RWPE2 (cell line): ENCODE measurements at regions not wholly inside any gene's neighbourhood (a gene's known extent, or its start where the extent isn't known, plus 50 kb on each side); places are given as distances from the start of the nearest gene placed in this dataset.

Experiments used
- ATAC-seq: fragments of 200-7000 bp; cut with Tn5 transposase; 3 replicates; pipeline ENCODE4 v1.9.1; 2021; ENCODE audit warnings: low read depth
- DNase-seq: peaks from one replicate; pipeline ENCODE4 v3.0.0-alpha.2; 2020; ENCODE audit warnings: low spot score
- H3K27ac ChIP-seq: fragments of 450-650 bp; 2 replicates; pipeline ENCODE4 v1.5.1; 2017; ENCODE audit warnings: mild to moderate bottlenecking; ENCODE audit not compliant: poor library complexity, severe bottlenecking
- H3K27me3 ChIP-seq: fragments of 250-450 bp; sonication (Bioruptor Pico); 2 replicates; pipeline ENCODE4 v1.5.1; 2021; ENCODE audit warnings: mild to moderate bottlenecking, moderate library complexity; ENCODE audit not compliant: insufficient read depth, poor library complexity, severe bottlenecking
- H3K36me3 ChIP-seq: fragments of 250-450 bp; sonication (Bioruptor Pico); 2 replicates; pipeline ENCODE4 v1.5.1; 2020; ENCODE audit warnings: low read depth, mild to moderate bottlenecking, moderate library complexity
- H3K4me1 ChIP-seq: fragments of 250-450 bp; sonication (Bioruptor Pico); 2 replicates; pipeline ENCODE4 v1.5.1; 2021; ENCODE audit warnings: mild to moderate bottlenecking, moderate library complexity; ENCODE audit not compliant: insufficient read depth, poor library complexity, severe bottlenecking
- H3K4me3 ChIP-seq: fragments of 250-450 bp; sonication (Bioruptor Pico); 2 replicates; pipeline ENCODE4 v1.5.1; 2021; ENCODE audit warnings: mild to moderate bottlenecking, moderate library complexity; ENCODE audit not compliant: severe bottlenecking
- H3K9me3 ChIP-seq: fragments of 250-450 bp; sonication (Bioruptor Pico); 2 replicates; pipeline ENCODE4 v1.5.1; 2021; ENCODE audit warnings: mild to moderate bottlenecking, moderate library complexity; ENCODE audit not compliant: severe bottlenecking
- TF ChIP-seq, protein P1 (sequence below): fragments of 450-650 bp; IDR thresholded peaks from one replicate; pipeline ENCODE4 v1.5.1; 2017; ENCODE audit warnings: mild to moderate bottlenecking, moderate library complexity; ENCODE audit not compliant: poor library complexity, severe bottlenecking

DNA sequence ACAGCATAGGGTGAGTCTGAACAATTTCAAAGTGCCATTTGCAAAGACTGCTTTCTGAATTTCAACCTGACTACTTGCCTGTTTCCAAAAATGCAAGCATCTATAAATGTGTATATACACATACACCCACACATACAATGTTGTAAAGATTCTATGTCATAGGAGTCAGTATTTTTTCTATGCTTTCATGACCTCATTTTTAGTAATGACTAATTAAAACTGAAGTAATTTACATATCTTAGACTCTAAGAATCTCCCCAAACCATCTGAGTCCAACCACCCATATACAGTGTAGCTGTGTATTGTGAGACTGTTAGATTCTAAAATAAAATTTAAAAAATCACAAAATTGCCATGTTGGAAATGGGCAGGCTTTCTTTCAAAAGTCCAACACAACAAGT lies 162.0 kb upstream of the STK17B start:
- TF ChIP-seq, protein P1, sequence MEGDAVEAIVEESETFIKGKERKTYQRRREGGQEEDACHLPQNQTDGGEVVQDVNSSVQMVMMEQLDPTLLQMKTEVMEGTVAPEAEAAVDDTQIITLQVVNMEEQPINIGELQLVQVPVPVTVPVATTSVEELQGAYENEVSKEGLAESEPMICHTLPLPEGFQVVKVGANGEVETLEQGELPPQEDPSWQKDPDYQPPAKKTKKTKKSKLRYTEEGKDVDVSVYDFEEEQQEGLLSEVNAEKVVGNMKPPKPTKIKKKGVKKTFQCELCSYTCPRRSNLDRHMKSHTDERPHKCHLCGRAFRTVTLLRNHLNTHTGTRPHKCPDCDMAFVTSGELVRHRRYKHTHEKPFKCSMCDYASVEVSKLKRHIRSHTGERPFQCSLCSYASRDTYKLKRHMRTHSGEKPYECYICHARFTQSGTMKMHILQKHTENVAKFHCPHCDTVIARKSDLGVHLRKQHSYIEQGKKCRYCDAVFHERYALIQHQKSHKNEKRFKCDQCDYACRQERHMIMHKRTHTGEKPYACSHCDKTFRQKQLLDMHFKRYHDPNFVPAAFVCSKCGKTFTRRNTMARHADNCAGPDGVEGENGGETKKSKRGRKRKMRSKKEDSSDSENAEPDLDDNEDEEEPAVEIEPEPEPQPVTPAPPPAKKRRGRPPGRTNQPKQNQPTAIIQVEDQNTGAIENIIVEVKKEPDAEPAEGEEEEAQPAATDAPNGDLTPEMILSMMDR, result no peak
- DNase-seq, result no peak
- Histone ChIP-seq H3K27ac (no peak overlapping the region), H3K4me3 (no peak overlapping the region), H3K36me3 (no peaks in the 10 kb centered on the region), H3K4me1 (no peaks in the 10 kb centered on the region), H3K27me3 (no peaks in the 10 kb centered on the region), H3K9me3 (no peaks in the 10 kb centered on the region)
- no peak for ATAC-seq

DNA sequence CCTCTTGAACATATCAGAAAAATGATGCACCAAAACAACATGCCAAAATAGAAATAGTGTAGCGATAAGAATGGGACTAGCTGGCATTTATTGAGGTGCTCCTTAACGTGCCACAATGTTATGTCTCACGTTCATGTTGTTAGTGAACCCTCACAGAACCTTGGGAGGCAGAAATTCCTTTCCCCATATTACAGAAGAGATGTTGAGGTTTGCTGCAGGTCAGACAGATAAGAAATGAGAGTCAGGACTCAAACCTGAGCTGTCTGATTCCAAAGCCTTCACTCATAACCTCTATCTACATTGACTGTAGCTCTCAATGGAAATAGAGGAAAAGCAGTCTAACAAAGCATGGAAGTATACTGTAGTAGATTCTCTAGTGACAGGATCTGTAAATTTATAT lies 163.3 kb upstream of the STK17B start:
- no peaks in the 10 kb centered on the region for H3K4me1 ChIP-seq
- H3K4me3 ChIP-seq, result no peak overlapping the region
- TF ChIP-seq, protein P1, result no peak
- no peaks in the 10 kb centered on the region for H3K36me3 ChIP-seq
- DNase-seq (no peak), ATAC-seq (no peak)
- H3K9me3 ChIP-seq, result no peaks in the 10 kb centered on the region
- no peak overlapping the region for H3K27ac ChIP-seq
- no peaks in the 10 kb centered on the region for H3K27me3 ChIP-seq

GRCh38 chr2:196335221-196335634 lies 163.8 kb upstream of the STK17B start:
- no peak overlapping the region for H3K4me3 ChIP-seq
- ATAC-seq (peak; percentile 65), DNase-seq (no peak)
- H3K9me3 ChIP-seq, result no peaks in the 10 kb centered on the region
- H3K27me3 ChIP-seq, result no peaks in the 10 kb centered on the region
- TF ChIP-seq, protein P1, result no peak
- H3K36me3 ChIP-seq, result no peaks in the 10 kb centered on the region
- H3K27ac ChIP-seq, result no peak overlapping the region
- no peaks in the 10 kb centered on the region for H3K4me1 ChIP-seq

DNA sequence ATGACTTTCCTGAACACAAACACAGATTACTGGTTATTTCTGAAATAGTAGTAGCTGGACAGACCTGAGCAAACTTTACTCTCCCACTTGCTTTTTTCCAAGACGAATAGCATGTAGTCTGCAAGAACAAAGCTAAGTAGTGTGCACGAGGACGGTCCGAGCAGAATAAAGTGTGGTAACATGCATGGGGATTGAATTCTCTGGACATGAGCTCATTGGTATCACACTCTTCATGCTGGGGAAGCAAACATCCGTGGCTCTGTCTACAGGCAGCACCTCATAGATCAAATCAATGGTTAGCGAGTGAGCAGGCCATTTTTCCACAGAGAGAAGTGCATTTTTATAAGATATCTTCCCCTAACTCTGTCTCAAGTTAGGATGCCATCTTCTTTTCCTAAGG lies 164.8 kb upstream of the STK17B start:
- no peak overlapping the region for H3K4me3 ChIP-seq
- DNase-seq, result no peak
- TF ChIP-seq, protein P1, result no peak
- no peaks in the 10 kb centered on the region for H3K9me3 ChIP-seq
- no peaks in the 10 kb centered on the region for H3K36me3 ChIP-seq
- H3K27ac ChIP-seq, result no peak overlapping the region
- H3K27me3 ChIP-seq, result no peaks in the 10 kb centered on the region
- no peaks in the 10 kb centered on the region for H3K4me1 ChIP-seq
- ATAC-seq, result no peak

DNA sequence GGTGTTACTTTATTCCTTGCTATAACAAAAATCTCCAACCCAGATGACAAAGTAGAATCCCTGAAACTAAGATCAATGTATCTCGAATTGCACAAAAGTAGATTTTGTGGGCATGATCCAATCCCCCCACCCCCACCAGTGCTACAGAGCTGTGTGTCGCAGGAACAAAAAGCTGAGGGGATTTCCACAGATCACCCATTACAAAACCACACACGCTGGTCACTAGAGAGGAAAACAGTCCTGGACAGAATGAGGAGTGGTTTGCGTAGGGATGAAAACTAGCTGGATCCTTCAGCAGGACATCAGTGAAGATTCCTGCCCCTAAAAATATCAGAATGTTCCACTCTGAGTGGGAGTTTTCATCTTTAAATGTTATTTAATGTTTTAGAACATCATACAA lies 165.3 kb upstream of the STK17B start:
- DNase-seq, result no peak
- H3K9me3 ChIP-seq, result no peaks in the 10 kb centered on the region
- TF ChIP-seq, protein P1, result no peak
- no peaks in the 10 kb centered on the region for H3K4me1 ChIP-seq
- ATAC-seq, result no peak
- no peaks in the 10 kb centered on the region for H3K36me3 ChIP-seq
- no peak overlapping the region for H3K4me3 ChIP-seq
- H3K27me3 ChIP-seq, result no peaks in the 10 kb centered on the region
- no peak overlapping the region for H3K27ac ChIP-seq
